Lung (tissue), 11 donors: ENCODE measurements at regions not wholly inside any gene's neighbourhood (a gene's known extent, or its start where the extent isn't known, plus 50 kb on each side); places are given as distances from the start of the nearest gene placed in this dataset.

ENCODE experiments used
- ATAC-seq: fragments of 200-7000 bp; cut with Tn5 transposase; one replicate; pipeline ENCODE4 v1.9.1; 2020; ENCODE audit warnings: moderate number of reproducible peaks; ENCODE audit not compliant: insufficient read depth, low FRiP score
- DNase-seq, 3 donors: peaks; one replicate each; pipeline ENCODE4 v3.0.0-alpha.2; 2013 to 2017
- H3K27ac ChIP-seq, 2 donors: one replicate each; pipeline ENCODE4 v1.5.1; 2013; ENCODE audit warnings: mild to moderate bottlenecking in 2 of 2, moderate library complexity in 2 of 2, control low read depth in 1 of 2, inconsistent platforms in 1 of 2, low read depth in 1 of 2, low read length in 1 of 2
- H3K27me3 ChIP-seq, 3 donors: one replicate each; pipeline ENCODE4 v1.5.1; 2013; ENCODE audit warnings: low read length in 2 of 3; ENCODE audit not compliant: control insufficient read depth in 3 of 3, insufficient read depth in 3 of 3
- H3K36me3 ChIP-seq, 4 donors: one replicate each; pipeline ENCODE4 v1.5.1; 2013; ENCODE audit warnings: low read length in 4 of 4, mild to moderate bottlenecking in 1 of 4, moderate library complexity in 1 of 4; ENCODE audit not compliant: control insufficient read depth in 4 of 4, insufficient read depth in 4 of 4
- H3K4me1 ChIP-seq, 5 donors: one replicate each; pipeline ENCODE4 v1.5.1; 2013; ENCODE audit warnings: low read length in 5 of 5, mild to moderate bottlenecking in 2 of 5, moderate library complexity in 1 of 5; ENCODE audit not compliant: control insufficient read depth in 5 of 5, insufficient read depth in 5 of 5
- H3K4me3 ChIP-seq: one replicate; pipeline ENCODE4 v1.5.1; 2013; ENCODE audit warnings: mild to moderate bottlenecking, control low read depth, moderate library complexity
- H3K9ac ChIP-seq, 2 donors: one replicate each; pipeline ENCODE4 v1.5.1; 2013; ENCODE audit warnings: low read length in 2 of 2, control low read depth in 1 of 2; ENCODE audit not compliant: insufficient read depth in 1 of 2
- H3K9me3 ChIP-seq, 4 donors: one replicate each; pipeline ENCODE4 v1.5.1; 2013; ENCODE audit warnings: low read length in 3 of 4, mild to moderate bottlenecking in 1 of 4, moderate library complexity in 1 of 4; ENCODE audit not compliant: control insufficient read depth in 4 of 4, insufficient read depth in 3 of 4
- CTCF ChIP-seq: IDR thresholded peaks from 2 replicates; pipeline ENCODE4 v1.5.1; 2012; ENCODE audit warnings: mild to moderate bottlenecking; ENCODE audit errors: control extremely low read depth, extremely low read depth
- WGBS, 2 donors: extraction: QIAGEN DNeasy Blood & Tissue Kit; methylation state at CpG; one replicate each; pipeline ENCODE4 v1.1.7; 2013; 5-methylcytosine and 5-hydroxymethylcytosine counted together
- donor health status: control.
- donor health status: control.
- donor health status: Bipolar disorder and iron deficiency.
- donor health status: healthy.
- donor health status: DM: yes; HTN: yes; CAD: no.

GRCh38 chr13:34853161-34853560 is 88.9 kb upstream of the NBEA start:
- H3K9me3 ChIP-seq: no peaks in the 10 kb centered on the region
- no peak overlapping the region for H3K4me3 ChIP-seq
- no peak for DNase-seq
- no peak for TF ChIP-seq CTCF
- no peak for ATAC-seq
- no peak overlapping the region for H3K27ac ChIP-seq
- H3K4me1 ChIP-seq: no peaks in the 10 kb centered on the region
- H3K36me3 ChIP-seq: no peaks in the 10 kb centered on the region
- 76 to 80% methylated on average over 4 of the region's 4 CpGs for WGBS, 2 donors
- no peaks in the 10 kb centered on the region for H3K27me3 ChIP-seq
- no peak overlapping the region for H3K9ac ChIP-seq

- Histone ChIP-seq H3K9ac (no peak overlapping the region), H3K27me3 (no peaks in the 10 kb centered on the region), H3K27ac (no peak overlapping the region), H3K36me3 (no peaks in the 10 kb centered on the region), H3K4me1 (no peaks in the 10 kb centered on the region), H3K4me3 (no peak overlapping the region), H3K9me3 (no peaks in the 10 kb centered on the region)
- DNase-seq (peak in 2 of 3 donors; percentile 6 to 8), ATAC-seq (no peak)
- TF ChIP-seq CTCF: no peak
Observed at GRCh38 chr13:34857558-34858325, 84.3 kb upstream of the NBEA start.

GRCh38 chr13:34862311-34862710 is 79.8 kb upstream of the NBEA start:
- ATAC-seq: no peak
- 91 to 93% methylated on average over 2 of the region's 2 CpGs for WGBS, 2 donors
- no peak for TF ChIP-seq CTCF

GRCh38 chr13:34862716-34863115 is 79.4 kb upstream of the NBEA start:
- H3K9ac ChIP-seq: no peak overlapping the region
- no peak overlapping the region for H3K4me3 ChIP-seq
- no peaks in the 10 kb centered on the region for H3K27me3 ChIP-seq
- no peak overlapping the region for H3K27ac ChIP-seq
- ATAC-seq: no peak
- WGBS, 2 donors: 79 to 89% methylated on average over 3 of the region's 3 CpGs
- no peaks in the 10 kb centered on the region for H3K4me1 ChIP-seq
- DNase-seq: no peak
- H3K36me3 ChIP-seq: no peaks in the 10 kb centered on the region
- no peaks in the 10 kb centered on the region for H3K9me3 ChIP-seq
- no peak for TF ChIP-seq CTCF

More at GRCh38 chr13:34862311-34862710, 79.8 kb upstream of the NBEA start:
- no peak for DNase-seq
- H3K9me3 ChIP-seq: no peaks in the 10 kb centered on the region
- no peaks in the 10 kb centered on the region for H3K27me3 ChIP-seq
- H3K4me1 ChIP-seq: no peaks in the 10 kb centered on the region
- H3K9ac ChIP-seq: no peak overlapping the region
- no peaks in the 10 kb centered on the region for H3K36me3 ChIP-seq
- H3K4me3 ChIP-seq: no peak overlapping the region
- H3K27ac ChIP-seq: no peak overlapping the region
